ENCODE measurements at regions not wholly inside any gene's neighbourhood (a gene's known extent, or its start where the extent isn't known, plus 50 kb on each side); places are given as distances from the start of the nearest gene placed in this dataset.

GRCh38 chr5:38022631-38023030 is 182.8 kb upstream of the GDNF start:
- TF ChIP-seq, protein P1, sequence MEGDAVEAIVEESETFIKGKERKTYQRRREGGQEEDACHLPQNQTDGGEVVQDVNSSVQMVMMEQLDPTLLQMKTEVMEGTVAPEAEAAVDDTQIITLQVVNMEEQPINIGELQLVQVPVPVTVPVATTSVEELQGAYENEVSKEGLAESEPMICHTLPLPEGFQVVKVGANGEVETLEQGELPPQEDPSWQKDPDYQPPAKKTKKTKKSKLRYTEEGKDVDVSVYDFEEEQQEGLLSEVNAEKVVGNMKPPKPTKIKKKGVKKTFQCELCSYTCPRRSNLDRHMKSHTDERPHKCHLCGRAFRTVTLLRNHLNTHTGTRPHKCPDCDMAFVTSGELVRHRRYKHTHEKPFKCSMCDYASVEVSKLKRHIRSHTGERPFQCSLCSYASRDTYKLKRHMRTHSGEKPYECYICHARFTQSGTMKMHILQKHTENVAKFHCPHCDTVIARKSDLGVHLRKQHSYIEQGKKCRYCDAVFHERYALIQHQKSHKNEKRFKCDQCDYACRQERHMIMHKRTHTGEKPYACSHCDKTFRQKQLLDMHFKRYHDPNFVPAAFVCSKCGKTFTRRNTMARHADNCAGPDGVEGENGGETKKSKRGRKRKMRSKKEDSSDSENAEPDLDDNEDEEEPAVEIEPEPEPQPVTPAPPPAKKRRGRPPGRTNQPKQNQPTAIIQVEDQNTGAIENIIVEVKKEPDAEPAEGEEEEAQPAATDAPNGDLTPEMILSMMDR (IDR thresholded peaks at IDR 0.05), result no peak
- no peak for TF ChIP-seq POLR2A (IDR thresholded peaks at IDR 0.05)

Data from thyroid gland (tissue), 4 donors.